ENCODE measurements at regions not wholly inside any gene's neighbourhood (a gene's known extent, or its start where the extent isn't known, plus 50 kb on each side); places are given as distances from the start of the nearest gene placed in this dataset.

DNA sequence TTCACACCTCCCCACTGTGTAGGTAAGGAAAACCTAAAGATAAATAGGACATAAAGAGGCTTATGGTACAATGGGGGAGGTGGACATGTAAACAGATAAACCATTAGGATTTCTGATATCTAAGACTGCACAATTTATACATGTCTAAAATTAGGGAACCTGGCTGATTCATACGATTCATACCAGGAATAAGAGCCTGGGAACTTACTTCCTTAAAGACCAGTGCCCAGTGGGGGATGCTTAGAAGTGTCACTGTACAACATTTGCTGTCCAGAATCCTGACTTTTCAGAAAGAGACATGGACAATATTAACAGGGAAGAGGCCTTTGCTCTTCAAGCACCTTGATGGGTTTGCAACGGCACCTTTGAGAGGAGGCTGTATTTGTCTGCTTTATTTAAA lies 116.8 kb upstream of the KIT start:
- no peak overlapping the region for H2BK12ac ChIP-seq (ENCODE audit: low read depth, low read length)
- H3K27ac ChIP-seq (ENCODE audit: low read depth, low read length): no peak overlapping the region
- FAIRE-seq (no peak), DNase-seq (ENCODE audit: low read depth in 1 of 2, low spot score in 2 of 2) (no peak)
- H2AFZ ChIP-seq (ENCODE audit: low read length): no peak overlapping the region
- no peak overlapping the region for H3K4ac ChIP-seq (replicated peaks; ENCODE audit: insufficient read length, low read depth, low read length)
- no peak overlapping the region for H3K23ac ChIP-seq (ENCODE audit: insufficient read length)
- no peaks in the 10 kb centered on the region for H4K20me1 ChIP-seq (replicated peaks in 1 of 2; ENCODE audit: control insufficient read depth in 1 of 2, insufficient read depth in 2 of 2, low read length in 2 of 2)
- no peaks in the 10 kb centered on the region for H3K79me2 ChIP-seq (ENCODE audit: control insufficient read depth in 1 of 2, insufficient read depth in 2 of 2, low read length in 2 of 2)
- H3K9me3 ChIP-seq (ENCODE audit: insufficient read depth in 2 of 2, low read depth in 1 of 2, low read length in 1 of 2): no peaks in the 10 kb centered on the region
- H4K8ac ChIP-seq (ENCODE audit: extremely low read depth, insufficient read depth, low read length): no peak overlapping the region
- peaks cover 2 to 11% (median 4%) of the 10 kb centered on the region in 4 experiments; a peak in 4 of 7 replicates for H3K4me1 ChIP-seq (replicated peaks in 1 of 4; ENCODE audit: control insufficient read depth in 3 of 4, insufficient read depth in 4 of 4, low read length in 3 of 4)
- H3K18ac ChIP-seq (ENCODE audit: extremely low read depth, low read length): no peak overlapping the region
- H3K36me3 ChIP-seq (ENCODE audit: control insufficient read depth in 2 of 4, insufficient read depth in 4 of 4, low read length in 3 of 4): no peaks in the 10 kb centered on the region
- peaks cover 6% of the 10 kb centered on the region; the same call in 1 of the 2 replicates for H3K23me2 ChIP-seq (ENCODE audit: low read depth, low read length)
- ChIA-PET POLR2A (ENCODE audit: partially characterized antibody) (interaction anchor here (0.9 kb wide), 1 partner anchor 8 kb away, joined by 4 read pairs; no protein-coding TSS in a partner anchor), CTCF (ENCODE audit: partially characterized antibody) (no interaction called here)
- no peak overlapping the region for H3K14ac ChIP-seq (ENCODE audit: insufficient read length)
- no peak overlapping the region for H3K56ac ChIP-seq (replicated peaks; ENCODE audit: insufficient read length, low read depth, low read length)
- no peak overlapping the region for H2BK20ac ChIP-seq (ENCODE audit: low read length)
- H2BK120ac ChIP-seq (replicated peaks; ENCODE audit: low read depth, low read length): no peak overlapping the region
- 91% methylated on average over 2 of the region's 2 CpGs; no CpG with 5 or more reads in 1 of the 2 experiments for WGBS, 2 experiments (ENCODE audit: extremely low coverage in 1 of 2, insufficient coverage in 1 of 2, insufficient read length in 1 of 2, insufficient replicate concordance in 2 of 2, low coverage in 1 of 2, low lambda C conversion rate in 2 of 2, missing lambda C conversion rate in 1 of 2)
- H2BK15ac ChIP-seq (ENCODE audit: low read length): no peak overlapping the region
- no peak overlapping the region for H3K4me2 ChIP-seq (ENCODE audit: insufficient read depth in 1 of 2, low read depth in 2 of 2, low read length in 2 of 2)
- no peak overlapping the region for H2BK5ac ChIP-seq (ENCODE audit: low read depth, low read length)
- H3K4me3 ChIP-seq (ENCODE audit: extremely low read depth in 1 of 4, insufficient read depth in 2 of 4, low read depth in 3 of 4, low read length in 4 of 4): no peak overlapping the region
- H3K27me3 ChIP-seq (replicated peaks in 1 of 4; ENCODE audit: control insufficient read depth in 3 of 4, extremely low read depth in 1 of 4, insufficient read depth in 3 of 4, low read length in 3 of 4): no peaks in the 10 kb centered on the region; a peak in 1 of 7 replicates
- no peak overlapping the region for H3K9ac ChIP-seq (replicated peaks in 1 of 4; ENCODE audit: extremely low read depth in 1 of 4, low read depth in 3 of 4, low read length in 3 of 4)
- no peak overlapping the region for H2AK5ac ChIP-seq (ENCODE audit: low read depth, low read length)
- H3K79me1 ChIP-seq (ENCODE audit: low read depth, low read length): no peaks in the 10 kb centered on the region
- H4K91ac ChIP-seq (replicated peaks; ENCODE audit: insufficient read length, low read length): no peak overlapping the region
- H4K5ac ChIP-seq (ENCODE audit: insufficient read length, low read depth, low read length): no peak overlapping the region
- TF ChIP-seq EGR1 (IDR thresholded peaks at IDR 0.05; ENCODE audit: borderline replicate concordance, low read depth, low read length) (no peak), CBX8 (IDR thresholded peaks at IDR 0.05; ENCODE audit: borderline replicate concordance, low read depth, low read length) (no peak), SIN3A (conservative IDR thresholded peaks at IDR 0.05 in 1 of 2, IDR thresholded peaks at IDR 0.05 in 1 of 2; ENCODE audit: low read depth in 1 of 2, low read length in 2 of 2) (no peak), NANOG (IDR thresholded peaks at IDR 0.05; ENCODE audit: insufficient read depth, low read depth, low read length, poor library complexity, severe bottlenecking) (no peak), BRCA1 (IDR thresholded peaks at IDR 0.05; ENCODE audit: low read depth, low read length) (no peak), CTBP2 (IDR thresholded peaks at IDR 0.05; ENCODE audit: borderline replicate concordance, insufficient read depth, insufficient read length, low read length) (no peak), YY1 (IDR thresholded peaks at IDR 0.05; ENCODE audit: low read depth, low read length) (no peak), MAFK (IDR thresholded peaks at IDR 0.05; ENCODE audit: low read depth, low read length) (no peak), POU5F1 (IDR thresholded peaks at IDR 0.05; ENCODE audit: low read depth, low read length) (no peak), SP4 (IDR thresholded peaks at IDR 0.05; ENCODE audit: low read length) (no peak), SIX5 (IDR thresholded peaks at IDR 0.05; ENCODE audit: low read depth, low read length) (no peak), POLR2A (IDR thresholded peaks at IDR 0.05; ENCODE audit: control extremely low read depth in 1 of 2, low read depth in 2 of 2, low read length in 2 of 2) (no peak), SRF (IDR thresholded peaks at IDR 0.05; ENCODE audit: low read depth, low read length) (no peak)
- TF ChIP-seq, protein P1, sequence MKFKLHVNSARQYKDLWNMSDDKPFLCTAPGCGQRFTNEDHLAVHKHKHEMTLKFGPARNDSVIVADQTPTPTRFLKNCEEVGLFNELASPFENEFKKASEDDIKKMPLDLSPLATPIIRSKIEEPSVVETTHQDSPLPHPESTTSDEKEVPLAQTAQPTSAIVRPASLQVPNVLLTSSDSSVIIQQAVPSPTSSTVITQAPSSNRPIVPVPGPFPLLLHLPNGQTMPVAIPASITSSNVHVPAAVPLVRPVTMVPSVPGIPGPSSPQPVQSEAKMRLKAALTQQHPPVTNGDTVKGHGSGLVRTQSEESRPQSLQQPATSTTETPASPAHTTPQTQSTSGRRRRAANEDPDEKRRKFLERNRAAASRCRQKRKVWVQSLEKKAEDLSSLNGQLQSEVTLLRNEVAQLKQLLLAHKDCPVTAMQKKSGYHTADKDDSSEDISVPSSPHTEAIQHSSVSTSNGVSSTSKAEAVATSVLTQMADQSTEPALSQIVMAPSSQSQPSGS (IDR thresholded peaks at IDR 0.05; ENCODE audit: low read length): no peak
